ENCODE measurements at regions not wholly inside any gene's neighbourhood (a gene's known extent, or its start where the extent isn't known, plus 50 kb on each side); places are given as distances from the start of the nearest gene placed in this dataset.

GRCh38 chr13:58946274-58946673 is 1217.5 kb downstream of the DIAPH3 start:
- H3K4me3 ChIP-seq (ENCODE audit: control extremely low read depth in 1 of 5, extremely low read depth in 1 of 5, insufficient read depth in 1 of 5, low read depth in 2 of 5, low read length in 4 of 5) = no peak overlapping the region
- TF ChIP-seq CTCF (IDR thresholded peaks at IDR 0.05) (no peak), EZH2 (IDR thresholded peaks at IDR 0.05; ENCODE audit: borderline replicate concordance, insufficient read depth, low read depth, low read length, poor library complexity, severe bottlenecking) (no peak)
- Mint-ChIP-seq H3K27ac (no peak overlapping the region), H3K4me1 (no peaks in the 10 kb centered on the region), H3K9me3 (ENCODE audit: insufficient read depth) (peaks cover 2% of the 10 kb centered on the region), H3K4me3 (no peak overlapping the region), H3K27me3 (no peaks in the 10 kb centered on the region)
- ChIA-PET POLR2A (no interaction called here), CTCF (no interaction called here)
- H3K4me2 ChIP-seq (replicated peaks; ENCODE audit: low read depth, low read length, poor library complexity, severe bottlenecking) = no peak overlapping the region
- intact Hi-C loops (cut with micrococcal nuclease) = no loop called here
- no peaks in the 10 kb centered on the region for H3K36me3 ChIP-seq (replicated peaks in 1 of 2; ENCODE audit: control extremely low read depth in 1 of 2, control insufficient read depth in 1 of 2, extremely low read depth in 1 of 2, insufficient read depth in 2 of 2, low read length in 1 of 2)
- DNase-seq (no peak), ATAC-seq (ENCODE audit: low read depth) (no peak)
- peaks cover 2 to 10% (median 10%) of the 10 kb centered on the region in 3 donors for H3K9me3 ChIP-seq (ENCODE audit: control extremely low read depth in 1 of 3, control insufficient read depth in 2 of 3, insufficient read depth in 1 of 3, low read length in 2 of 3)
- no peak overlapping the region for H3K27ac ChIP-seq (ENCODE audit: low read length in 2 of 2)
- H3K79me2 ChIP-seq (ENCODE audit: control insufficient read depth, insufficient read depth, low read length) = no peaks in the 10 kb centered on the region
- WGBS (ENCODE audit: insufficient coverage) = no CpG with 5 or more reads among the region's 1 CpG
- H3K4me1 ChIP-seq (ENCODE audit: control insufficient read depth in 2 of 2, insufficient read depth in 2 of 2, low read length in 2 of 2) = no peaks in the 10 kb centered on the region
- H4K20me1 ChIP-seq (ENCODE audit: control insufficient read depth, insufficient read depth, low read length, poor library complexity, severe bottlenecking) = no peaks in the 10 kb centered on the region
- H3K9ac ChIP-seq (ENCODE audit: low read length) = no peak overlapping the region
- no peak overlapping the region for H2AFZ ChIP-seq (ENCODE audit: insufficient read depth, low read depth, low read length, poor library complexity, severe bottlenecking)
- H3K27me3 ChIP-seq (replicated peaks in 1 of 4; ENCODE audit: control extremely low read depth in 1 of 4, control insufficient read depth in 3 of 4, insufficient read depth in 4 of 4, low read length in 3 of 4) = no peaks in the 10 kb centered on the region

- no peaks in the 10 kb centered on the region for H3K27me3 Mint-ChIP-seq
- Histone ChIP-seq H3K27me3 (replicated peaks in 1 of 4; ENCODE audit: control extremely low read depth in 1 of 4, control insufficient read depth in 3 of 4, insufficient read depth in 4 of 4, low read length in 3 of 4) (no peaks in the 10 kb centered on the region), H3K4me3 (ENCODE audit: control extremely low read depth in 1 of 5, extremely low read depth in 1 of 5, insufficient read depth in 1 of 5, low read depth in 2 of 5, low read length in 4 of 5) (no peak overlapping the region), H3K79me2 (ENCODE audit: control insufficient read depth, insufficient read depth, low read length) (no peaks in the 10 kb centered on the region), H3K4me2 (replicated peaks; ENCODE audit: low read depth, low read length, poor library complexity, severe bottlenecking) (no peak overlapping the region), H3K4me1 (ENCODE audit: control insufficient read depth in 2 of 2, insufficient read depth in 2 of 2, low read length in 2 of 2) (peaks cover 0 to 5% of the 10 kb centered on the region in 2 donors), H2AFZ (ENCODE audit: insufficient read depth, low read depth, low read length, poor library complexity, severe bottlenecking) (no peak overlapping the region), H3K9ac (ENCODE audit: low read length) (no peak overlapping the region), H3K36me3 (replicated peaks in 1 of 2; ENCODE audit: control extremely low read depth in 1 of 2, control insufficient read depth in 1 of 2, extremely low read depth in 1 of 2, insufficient read depth in 2 of 2, low read length in 1 of 2) (no peaks in the 10 kb centered on the region), H3K9me3 (ENCODE audit: control extremely low read depth in 1 of 3, control insufficient read depth in 2 of 3, insufficient read depth in 1 of 3, low read length in 2 of 3) (peaks cover 2 to 10% (median 10%) of the 10 kb centered on the region in 3 donors), H4K20me1 (ENCODE audit: control insufficient read depth, insufficient read depth, low read length, poor library complexity, severe bottlenecking) (no peaks in the 10 kb centered on the region), H3K27ac (ENCODE audit: low read length in 2 of 2) (no peak overlapping the region)
- POLR2A ChIA-PET = no interaction called here
- H3K4me3 Mint-ChIP-seq = no peak overlapping the region
- H3K4me1 Mint-ChIP-seq = peaks cover 6% of the 10 kb centered on the region
- TF ChIP-seq CTCF (IDR thresholded peaks at IDR 0.05) (no peak), EZH2 (IDR thresholded peaks at IDR 0.05; ENCODE audit: borderline replicate concordance, insufficient read depth, low read depth, low read length, poor library complexity, severe bottlenecking) (no peak)
- peak; percentile 1 for DNase-seq
- intact Hi-C loops (cut with micrococcal nuclease) = no loop called here
- H3K27ac Mint-ChIP-seq = no peak overlapping the region
- H3K9me3 Mint-ChIP-seq (ENCODE audit: insufficient read depth) = no peaks in the 10 kb centered on the region
- CTCF ChIA-PET = no interaction called here
- 95% methylated on average over 5 of the region's 9 CpGs for WGBS (ENCODE audit: insufficient coverage)
- no peak for ATAC-seq (ENCODE audit: low read depth)
These were observed 1214.1 kb downstream of the DIAPH3 start for GRCh38 chr13:58949646-58950045.
